Heart left ventricle (tissue), 13 donors: ENCODE measurements at regions not wholly inside any gene's neighbourhood (a gene's known extent, or its start where the extent isn't known, plus 50 kb on each side); places are given as distances from the start of the nearest gene placed in this dataset.

Source experiments
- CTCF ChIP-seq, 12 donors: fragments of 200-600 bp; sonication (generic) in 4 of 12; IDR thresholded peaks; one replicate each; pipeline versions ENCODE4 v1.5.0 to v1.8.0; 2018 to 2022; ENCODE audit warnings: antibody characterized with exemption in 12 of 12, mild to moderate bottlenecking in 5 of 12
- POLR2A ChIP-seq, 2 donors: fragments of 450-650 bp; IDR thresholded peaks; one replicate each; pipeline ENCODE4 v1.6.1; 2017; ENCODE audit warnings: antibody characterized with exemption in 2 of 2, mild to moderate bottlenecking in 2 of 2, moderate library complexity in 2 of 2
- donor health status: ischemic (EF 13 %, LVEDD 7.1; RV severe dilation, severe dysfunction).
- donor health status: DM: no; HTN: yes; CAD: no.
- donor health status: DM: no; HTN: no; CAD: no.
- donor health status: ischemic (EF 25% LVEDD 6.9; RV normal size, moderate dysfunction).
- donor health status: ischemic (EF 25% LVEDD 5.7; RV mildly dilated, moderate dysfunction).
- donor health status: ischemic (EF 35%, LVEDD 5.7; RV mildly dilated, moderate dysfunction).
- donor health status: nonischemic (EF 11% LVEDD 7.7; RV severe dilation, severe dysfunction).
- donor health status: DM: yes; HTN: yes; CAD: no.
- donor health status: PGD.
- donor health status: ischemic (EF 29% LVEDD 5.4; RV normal size, mild dysfunction).
- donor health status: nonischemic (EF 23%, LVEDD 6.1; RV moderate dilation, normal function).

DNA sequence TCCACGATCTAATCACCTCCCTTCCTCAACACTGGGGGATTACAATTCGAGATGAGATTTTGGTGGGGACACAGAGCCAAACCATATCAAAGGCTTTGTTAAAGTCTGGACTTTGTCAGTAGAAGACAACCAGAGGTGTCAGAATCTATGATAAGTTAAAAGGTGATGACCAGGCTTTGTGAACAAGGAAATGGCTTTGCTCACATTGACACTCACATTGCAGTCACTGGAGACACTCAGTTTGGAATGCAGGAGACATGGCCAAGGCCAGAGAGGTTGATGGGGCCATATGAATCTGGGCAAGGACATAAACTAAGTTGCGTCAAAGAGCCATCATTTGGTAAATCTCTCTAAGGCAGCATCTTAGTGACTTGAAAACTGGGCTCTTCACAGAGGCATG lies 678.2 kb upstream of the FSHR start:
- no peak for TF ChIP-seq CTCF (IDR thresholded peaks at IDR 0.05)
- TF ChIP-seq POLR2A (IDR thresholded peaks at IDR 0.05), result no peak
